PFSK-1 (cell line): ENCODE measurements at regions not wholly inside any gene's neighbourhood (a gene's known extent, or its start where the extent isn't known, plus 50 kb on each side); places are given as distances from the start of the nearest gene placed in this dataset.

Experiments
- FOXP2 ChIP-seq: optimal IDR thresholded peaks from 2 replicates; pipeline ENCODE3; 2011; ENCODE audit warnings: borderline replicate concordance, control low read depth, inconsistent platforms; ENCODE audit not compliant: insufficient read depth; ENCODE audit errors: extremely low read length, extremely low read depth
- POLR2AphosphoS5 ChIP-seq: IDR thresholded peaks from 2 replicates; pipeline ENCODE4 v1.6.1; 2012; ENCODE audit warnings: low read depth, mild to moderate bottlenecking, control low read depth, low read length, moderate library complexity
- SIN3A ChIP-seq: IDR thresholded peaks from 2 replicates; pipeline ENCODE4 v1.6.1; 2012; ENCODE audit warnings: mild to moderate bottlenecking, low read length, moderate library complexity, borderline replicate concordance; ENCODE audit not compliant: insufficient read depth
- TAF1 ChIP-seq: IDR thresholded peaks from 2 replicates; pipeline ENCODE4 v1.6.1; 2012; ENCODE audit warnings: low read length, control low read depth, borderline replicate concordance; ENCODE audit not compliant: insufficient read depth
- TF ChIP-seq, protein P1 (sequence below), 2 experiments: IDR thresholded peaks; 2 replicates each; pipeline versions ENCODE4 v1.6.1 to v1.8.0; 2011 to 2012; ENCODE audit warnings: low read depth in 2 of 2, low read length in 2 of 2, control low read depth in 1 of 2, inconsistent platforms in 1 of 2, mild to moderate bottlenecking in 1 of 2, moderate library complexity in 1 of 2; ENCODE audit not compliant: insufficient read depth in 1 of 2

- TF ChIP-seq POLR2AphosphoS5, result no peak
- TF ChIP-seq, protein P1, sequence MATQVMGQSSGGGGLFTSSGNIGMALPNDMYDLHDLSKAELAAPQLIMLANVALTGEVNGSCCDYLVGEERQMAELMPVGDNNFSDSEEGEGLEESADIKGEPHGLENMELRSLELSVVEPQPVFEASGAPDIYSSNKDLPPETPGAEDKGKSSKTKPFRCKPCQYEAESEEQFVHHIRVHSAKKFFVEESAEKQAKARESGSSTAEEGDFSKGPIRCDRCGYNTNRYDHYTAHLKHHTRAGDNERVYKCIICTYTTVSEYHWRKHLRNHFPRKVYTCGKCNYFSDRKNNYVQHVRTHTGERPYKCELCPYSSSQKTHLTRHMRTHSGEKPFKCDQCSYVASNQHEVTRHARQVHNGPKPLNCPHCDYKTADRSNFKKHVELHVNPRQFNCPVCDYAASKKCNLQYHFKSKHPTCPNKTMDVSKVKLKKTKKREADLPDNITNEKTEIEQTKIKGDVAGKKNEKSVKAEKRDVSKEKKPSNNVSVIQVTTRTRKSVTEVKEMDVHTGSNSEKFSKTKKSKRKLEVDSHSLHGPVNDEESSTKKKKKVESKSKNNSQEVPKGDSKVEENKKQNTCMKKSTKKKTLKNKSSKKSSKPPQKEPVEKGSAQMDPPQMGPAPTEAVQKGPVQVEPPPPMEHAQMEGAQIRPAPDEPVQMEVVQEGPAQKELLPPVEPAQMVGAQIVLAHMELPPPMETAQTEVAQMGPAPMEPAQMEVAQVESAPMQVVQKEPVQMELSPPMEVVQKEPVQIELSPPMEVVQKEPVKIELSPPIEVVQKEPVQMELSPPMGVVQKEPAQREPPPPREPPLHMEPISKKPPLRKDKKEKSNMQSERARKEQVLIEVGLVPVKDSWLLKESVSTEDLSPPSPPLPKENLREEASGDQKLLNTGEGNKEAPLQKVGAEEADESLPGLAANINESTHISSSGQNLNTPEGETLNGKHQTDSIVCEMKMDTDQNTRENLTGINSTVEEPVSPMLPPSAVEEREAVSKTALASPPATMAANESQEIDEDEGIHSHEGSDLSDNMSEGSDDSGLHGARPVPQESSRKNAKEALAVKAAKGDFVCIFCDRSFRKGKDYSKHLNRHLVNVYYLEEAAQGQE (IDR thresholded peaks at IDR 0.05; ENCODE audit: insufficient read depth in 1 of 2, low read depth in 2 of 2, low read length in 2 of 2), result no peak
- no peak for TF ChIP-seq TAF1
- TF ChIP-seq SIN3A, result no peak
- TF ChIP-seq FOXP2, result no peak
These were observed 50.0 kb upstream of the KMT2C start for GRCh38 chr7:152485826-152486225.
